ENCODE measurements at regions not wholly inside any gene's neighbourhood (a gene's known extent, or its start where the extent isn't known, plus 50 kb on each side); places are given as distances from the start of the nearest gene placed in this dataset.

- no peak for TF ChIP-seq TAF1 (IDR thresholded peaks at IDR 0.05; ENCODE audit: borderline replicate concordance, low read depth, low read length)
- TF ChIP-seq FOXM1 (IDR thresholded peaks at IDR 0.05; ENCODE audit: low read depth) = no peak
- TF ChIP-seq, protein P1, sequence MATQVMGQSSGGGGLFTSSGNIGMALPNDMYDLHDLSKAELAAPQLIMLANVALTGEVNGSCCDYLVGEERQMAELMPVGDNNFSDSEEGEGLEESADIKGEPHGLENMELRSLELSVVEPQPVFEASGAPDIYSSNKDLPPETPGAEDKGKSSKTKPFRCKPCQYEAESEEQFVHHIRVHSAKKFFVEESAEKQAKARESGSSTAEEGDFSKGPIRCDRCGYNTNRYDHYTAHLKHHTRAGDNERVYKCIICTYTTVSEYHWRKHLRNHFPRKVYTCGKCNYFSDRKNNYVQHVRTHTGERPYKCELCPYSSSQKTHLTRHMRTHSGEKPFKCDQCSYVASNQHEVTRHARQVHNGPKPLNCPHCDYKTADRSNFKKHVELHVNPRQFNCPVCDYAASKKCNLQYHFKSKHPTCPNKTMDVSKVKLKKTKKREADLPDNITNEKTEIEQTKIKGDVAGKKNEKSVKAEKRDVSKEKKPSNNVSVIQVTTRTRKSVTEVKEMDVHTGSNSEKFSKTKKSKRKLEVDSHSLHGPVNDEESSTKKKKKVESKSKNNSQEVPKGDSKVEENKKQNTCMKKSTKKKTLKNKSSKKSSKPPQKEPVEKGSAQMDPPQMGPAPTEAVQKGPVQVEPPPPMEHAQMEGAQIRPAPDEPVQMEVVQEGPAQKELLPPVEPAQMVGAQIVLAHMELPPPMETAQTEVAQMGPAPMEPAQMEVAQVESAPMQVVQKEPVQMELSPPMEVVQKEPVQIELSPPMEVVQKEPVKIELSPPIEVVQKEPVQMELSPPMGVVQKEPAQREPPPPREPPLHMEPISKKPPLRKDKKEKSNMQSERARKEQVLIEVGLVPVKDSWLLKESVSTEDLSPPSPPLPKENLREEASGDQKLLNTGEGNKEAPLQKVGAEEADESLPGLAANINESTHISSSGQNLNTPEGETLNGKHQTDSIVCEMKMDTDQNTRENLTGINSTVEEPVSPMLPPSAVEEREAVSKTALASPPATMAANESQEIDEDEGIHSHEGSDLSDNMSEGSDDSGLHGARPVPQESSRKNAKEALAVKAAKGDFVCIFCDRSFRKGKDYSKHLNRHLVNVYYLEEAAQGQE (IDR thresholded peaks at IDR 0.05; ENCODE audit: low read depth, low read length) = no peak
- TF ChIP-seq MAX (IDR thresholded peaks at IDR 0.05; ENCODE audit: low read depth) = no peak; the same call in 1 of the 2 replicates
- TF ChIP-seq CTCF (IDR thresholded peaks at IDR 0.05) = peak; percentile 79
- TF ChIP-seq GABPA (IDR thresholded peaks at IDR 0.05; ENCODE audit: low read depth) = no peak
Measured at GRCh38 chr3:71955240-71956068, 170.5 kb upstream of the PROK2 start.
